ENCODE measurements at regions not wholly inside any gene's neighbourhood (a gene's known extent, or its start where the extent isn't known, plus 50 kb on each side); places are given as distances from the start of the nearest gene placed in this dataset.
"Not testable (repeated sequence)": the region's sequence is repeated elsewhere in the genome, so short reads cannot be mapped to it uniquely, and the experiment has no call there.

GRCh38 chr6:56730663-56731529 is 88.2 kb upstream of the DST start:
- Mint-ChIP-seq H3K27ac (no peak overlapping the region), H3K9me3 (ENCODE audit: insufficient read depth) (no peaks in the 10 kb centered on the region), H3K4me3 (no peak overlapping the region), H3K27me3 (ENCODE audit: low read depth) (peaks cover 4% of the 10 kb centered on the region), H3K4me1 (ENCODE audit: low read depth) (no peaks in the 10 kb centered on the region), H3K36me3 (ENCODE audit: low read depth) (no peaks in the 10 kb centered on the region)
- DNase-seq (no peak), ATAC-seq (no peak)
- POLR2A ChIA-PET, result no interaction called here
- CTCF ChIA-PET, result no interaction called here

GRCh38 chr6:56729719-56730118 is 87.0 kb upstream of the DST start:
- no peak for ATAC-seq
- ChIA-PET CTCF (no interaction called here), POLR2A (interaction anchor here (0.6 kb wide), 1 partner anchor 15 kb away, joined by 3 read pairs; no protein-coding TSS in a partner anchor)
- DNase-seq, result no peak
- no peak overlapping the region for H3K27ac Mint-ChIP-seq
- no peaks in the 10 kb centered on the region for H3K9me3 Mint-ChIP-seq (ENCODE audit: insufficient read depth)
- no peak overlapping the region for H3K4me3 Mint-ChIP-seq
- no peaks in the 10 kb centered on the region for H3K36me3 Mint-ChIP-seq (ENCODE audit: low read depth)
- peaks cover 2% of the 10 kb centered on the region for H3K27me3 Mint-ChIP-seq (ENCODE audit: low read depth)
- H3K4me1 Mint-ChIP-seq (ENCODE audit: low read depth), result no peaks in the 10 kb centered on the region

- CTCF ChIA-PET; H3K9me3 Mint-ChIP-seq (ENCODE audit: insufficient read depth); H3K36me3 Mint-ChIP-seq (ENCODE audit: low read depth); H3K4me1 Mint-ChIP-seq (ENCODE audit: low read depth); DNase-seq; H3K27ac Mint-ChIP-seq; H3K27me3 Mint-ChIP-seq (ENCODE audit: low read depth); H3K4me3 Mint-ChIP-seq; ATAC-seq: not testable (repeated sequence)
- POLR2A ChIA-PET, result interaction anchor here (0.6 kb wide), 1 partner anchor 15 kb away, joined by 3 read pairs; no protein-coding TSS in a partner anchor
Observed at GRCh38 chr6:56729166-56729565, 86.5 kb upstream of the DST start.

- DNase-seq (no peak), ATAC-seq (no peak)
- ChIA-PET CTCF (no interaction called here), POLR2A (no interaction called here)
- no peaks in the 10 kb centered on the region for H3K9me3 Mint-ChIP-seq (ENCODE audit: insufficient read depth)
- H3K27me3 Mint-ChIP-seq (ENCODE audit: low read depth), result no peaks in the 10 kb centered on the region
- H3K4me3 Mint-ChIP-seq, result no peak overlapping the region
- H3K27ac Mint-ChIP-seq, result no peak overlapping the region
- H3K36me3 Mint-ChIP-seq (ENCODE audit: low read depth), result no peaks in the 10 kb centered on the region
- no peaks in the 10 kb centered on the region for H3K4me1 Mint-ChIP-seq (ENCODE audit: low read depth)
Observed at GRCh38 chr6:56727097-56727850, 84.6 kb upstream of the DST start.

DNA sequence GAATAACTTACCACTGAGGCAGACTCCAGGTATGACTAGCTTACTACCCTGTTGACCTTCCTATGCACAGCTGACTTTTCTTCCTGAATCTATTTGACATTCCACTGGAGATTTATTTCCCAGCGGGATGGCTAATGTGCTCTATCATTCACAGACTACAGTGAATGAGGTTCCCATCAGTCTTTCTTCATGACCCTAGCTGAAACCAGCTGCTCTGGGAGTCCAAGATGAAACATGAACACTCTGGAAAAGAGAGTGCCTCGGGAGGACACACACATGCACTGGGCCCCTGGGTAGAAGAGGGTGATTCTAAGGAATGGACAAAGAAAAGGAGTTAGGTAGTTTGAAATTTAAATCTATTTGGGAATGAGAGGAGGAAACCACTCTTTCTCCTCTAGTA is 82.6 kb upstream of the DST start:
- H3K27ac Mint-ChIP-seq, result no peak overlapping the region
- CTCF ChIA-PET, result no interaction called here
- no peaks in the 10 kb centered on the region for H3K27me3 Mint-ChIP-seq (ENCODE audit: low read depth)
- no peaks in the 10 kb centered on the region for H3K4me1 Mint-ChIP-seq (ENCODE audit: low read depth)
- no peaks in the 10 kb centered on the region for H3K9me3 Mint-ChIP-seq (ENCODE audit: insufficient read depth)
- DNase-seq, result no peak
- POLR2A ChIA-PET, result interaction anchor here (0.6 kb wide), 1 partner anchor 17 kb away, joined by 3 read pairs; no protein-coding TSS in a partner anchor
- no peak overlapping the region for H3K4me3 Mint-ChIP-seq
- no peaks in the 10 kb centered on the region for H3K36me3 Mint-ChIP-seq (ENCODE audit: low read depth)
- no peak for ATAC-seq

DNA sequence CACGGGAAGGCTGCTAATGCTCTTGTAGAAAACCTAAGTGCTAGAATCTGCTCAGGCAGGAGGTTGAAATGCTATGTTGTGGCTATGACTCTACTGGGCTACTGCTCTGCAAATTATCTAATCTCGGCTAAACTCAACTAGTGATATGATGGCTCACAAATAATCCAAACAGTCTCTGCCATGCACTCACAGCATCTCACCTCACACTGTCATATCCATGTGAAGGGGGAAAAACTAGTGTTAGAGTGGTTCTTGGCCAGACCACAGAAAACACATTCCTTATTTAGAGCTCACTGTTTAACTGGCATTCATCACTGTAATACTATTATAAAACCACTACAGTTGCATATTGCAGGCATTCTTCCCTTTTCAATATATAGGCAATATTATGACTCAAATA is 81.8 kb upstream of the DST start:
- no peak for ATAC-seq
- Mint-ChIP-seq H3K27me3 (ENCODE audit: low read depth) (no peaks in the 10 kb centered on the region), H3K4me3 (no peak overlapping the region), H3K9me3 (ENCODE audit: insufficient read depth) (no peaks in the 10 kb centered on the region), H3K36me3 (ENCODE audit: low read depth) (no peaks in the 10 kb centered on the region), H3K4me1 (ENCODE audit: low read depth) (no peaks in the 10 kb centered on the region), H3K27ac (no peak overlapping the region)
- DNase-seq, result no peak
- CTCF ChIA-PET, result no interaction called here
- POLR2A ChIA-PET, result interaction anchor here (0.6 kb wide), 1 partner anchor 16 kb away, joined by 3 read pairs; no protein-coding TSS in a partner anchor

GRCh38 chr6:56720882-56721281 is 78.2 kb upstream of the DST start:
- POLR2A ChIA-PET, result no interaction called here
- no peak overlapping the region for H3K4me3 Mint-ChIP-seq

DNA sequence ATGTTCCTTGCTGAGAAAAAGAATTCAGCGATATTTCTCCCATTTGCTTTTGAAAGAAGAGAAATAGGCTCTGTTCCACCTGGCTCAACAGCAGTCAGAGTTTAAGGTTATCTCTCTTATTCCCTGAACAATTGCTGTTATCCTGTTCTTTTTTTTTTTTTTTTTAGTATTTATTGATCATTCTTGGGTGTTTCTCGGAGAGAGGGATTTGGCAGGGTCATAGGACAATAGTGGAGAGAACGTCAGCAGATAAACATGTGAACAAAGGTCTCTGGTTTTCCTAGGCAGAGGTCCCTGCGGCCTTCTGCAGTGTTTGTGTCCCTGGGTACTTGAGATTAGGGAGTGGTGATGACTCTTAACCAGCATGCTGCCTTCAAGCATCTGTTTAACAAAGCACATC is 77.5 kb upstream of the DST start:
- H3K27me3 Mint-ChIP-seq (ENCODE audit: low read depth); H3K4me1 Mint-ChIP-seq (ENCODE audit: low read depth); H3K9me3 Mint-ChIP-seq (ENCODE audit: insufficient read depth); H3K27ac Mint-ChIP-seq; H3K36me3 Mint-ChIP-seq (ENCODE audit: low read depth); ATAC-seq; POLR2A ChIA-PET; H3K4me3 Mint-ChIP-seq; DNase-seq; CTCF ChIA-PET: not testable (repeated sequence)

More at GRCh38 chr6:56720882-56721281, 78.2 kb upstream of the DST start:
- no peak overlapping the region for H3K27ac Mint-ChIP-seq
- H3K36me3 Mint-ChIP-seq (ENCODE audit: low read depth), result no peaks in the 10 kb centered on the region
- DNase-seq (no peak), ATAC-seq (no peak)
- no peaks in the 10 kb centered on the region for H3K27me3 Mint-ChIP-seq (ENCODE audit: low read depth)
- H3K9me3 Mint-ChIP-seq (ENCODE audit: insufficient read depth), result no peaks in the 10 kb centered on the region
- CTCF ChIA-PET, result no interaction called here
- no peaks in the 10 kb centered on the region for H3K4me1 Mint-ChIP-seq (ENCODE audit: low read depth)

DNA sequence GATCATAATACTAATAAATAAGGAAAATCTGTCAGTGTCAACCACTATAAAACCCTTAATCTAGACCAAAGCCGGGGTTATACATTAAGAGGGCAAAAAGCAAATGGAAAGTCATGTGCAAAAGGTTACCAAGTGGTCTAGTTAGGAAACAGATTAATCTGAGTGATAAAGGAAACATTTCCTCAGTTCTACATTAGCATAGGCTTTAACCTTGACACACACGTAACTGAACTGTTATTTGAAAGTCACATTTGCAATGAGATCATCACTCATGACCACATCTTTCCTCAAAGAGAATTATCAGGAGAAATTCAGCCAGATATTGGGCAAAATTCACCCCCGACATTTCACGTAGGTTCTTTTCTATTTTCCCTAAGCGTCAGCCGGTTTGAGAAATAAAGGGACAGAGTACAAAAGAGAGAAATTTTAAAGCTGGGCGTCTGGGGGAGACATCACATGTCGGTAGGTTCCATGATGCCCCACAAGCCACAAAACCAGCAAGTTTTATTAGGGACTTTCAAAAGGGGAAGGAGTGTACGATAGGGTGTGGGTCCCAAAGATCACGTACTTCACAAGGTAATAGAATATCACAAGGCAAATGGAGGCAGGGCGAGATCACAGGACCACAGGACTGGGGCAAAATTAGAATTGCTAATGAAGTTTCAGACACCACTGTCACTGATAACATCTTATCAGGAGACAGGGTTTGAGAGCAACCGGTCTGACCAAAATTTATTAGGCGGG is 76.8 kb upstream of the DST start:
- H3K4me1 Mint-ChIP-seq (ENCODE audit: low read depth); DNase-seq; ATAC-seq; H3K36me3 Mint-ChIP-seq (ENCODE audit: low read depth); H3K4me3 Mint-ChIP-seq; H3K27me3 Mint-ChIP-seq (ENCODE audit: low read depth); POLR2A ChIA-PET; H3K9me3 Mint-ChIP-seq (ENCODE audit: insufficient read depth); CTCF ChIA-PET; H3K27ac Mint-ChIP-seq: not testable (repeated sequence)

DNA sequence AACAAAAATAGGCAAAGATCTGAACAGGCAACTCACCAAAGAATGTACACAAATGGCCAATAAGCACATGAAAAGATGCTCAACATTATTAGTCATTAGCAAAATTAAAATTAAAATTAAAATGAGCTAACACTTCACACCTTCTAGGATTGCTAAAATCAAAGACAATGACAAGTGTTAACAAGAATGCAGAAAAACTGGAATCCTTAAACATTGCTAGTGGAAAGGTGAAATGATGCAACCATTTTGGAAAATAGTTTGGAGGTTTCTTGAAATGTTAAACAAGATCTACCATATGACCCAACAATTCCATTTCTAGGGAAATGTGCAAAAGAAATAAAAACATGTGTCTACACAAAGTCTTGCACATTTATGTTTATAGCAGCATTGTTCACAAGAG is 75.5 kb upstream of the DST start:
- POLR2A ChIA-PET, result no interaction called here
- CTCF ChIA-PET, result no interaction called here
- DNase-seq (no peak), ATAC-seq (no peak)
- no peak overlapping the region for H3K4me3 Mint-ChIP-seq
- no peaks in the 10 kb centered on the region for H3K9me3 Mint-ChIP-seq (ENCODE audit: insufficient read depth)
- no peaks in the 10 kb centered on the region for H3K36me3 Mint-ChIP-seq (ENCODE audit: low read depth)
- no peak overlapping the region for H3K27ac Mint-ChIP-seq
- no peaks in the 10 kb centered on the region for H3K27me3 Mint-ChIP-seq (ENCODE audit: low read depth)
- no peaks in the 10 kb centered on the region for H3K4me1 Mint-ChIP-seq (ENCODE audit: low read depth)

DNA sequence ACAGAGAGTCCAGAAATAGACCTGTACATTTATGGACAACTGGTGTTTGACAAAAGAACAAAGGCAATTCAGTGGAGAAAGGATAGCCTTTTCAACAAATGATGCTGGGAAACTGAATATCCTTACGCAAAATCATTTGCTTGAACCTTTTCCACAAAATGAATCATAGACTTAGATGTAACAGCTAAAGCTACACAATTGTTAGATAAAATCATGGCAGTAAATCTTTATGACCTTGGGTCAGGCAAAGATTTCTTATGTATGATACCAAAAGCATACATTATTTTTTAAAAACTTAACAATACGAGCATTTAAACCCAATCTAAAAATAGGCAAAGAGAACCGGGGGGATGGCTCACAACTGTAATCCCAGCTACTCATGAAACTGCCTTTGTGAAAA is 73.5 kb upstream of the DST start:
- POLR2A ChIA-PET, result no interaction called here
- no peaks in the 10 kb centered on the region for H3K27me3 Mint-ChIP-seq (ENCODE audit: low read depth)
- DNase-seq (no peak), ATAC-seq (no peak)
- H3K36me3 Mint-ChIP-seq (ENCODE audit: low read depth), result no peaks in the 10 kb centered on the region
- no peaks in the 10 kb centered on the region for H3K4me1 Mint-ChIP-seq (ENCODE audit: low read depth)
- CTCF ChIA-PET, result interaction anchor here (0.6 to 1.3 kb wide), 2 partner anchors 135 to 187 kb away, joined by 4 read pairs; no protein-coding TSS in a partner anchor
- H3K4me3 Mint-ChIP-seq, result no peak overlapping the region
- no peaks in the 10 kb centered on the region for H3K9me3 Mint-ChIP-seq (ENCODE audit: insufficient read depth)
- H3K27ac Mint-ChIP-seq, result no peak overlapping the region

- no peak overlapping the region for H3K4me3 Mint-ChIP-seq
- ATAC-seq (no peak), DNase-seq (no peak)
- H3K27me3 Mint-ChIP-seq (ENCODE audit: low read depth), result no peaks in the 10 kb centered on the region
- CTCF ChIA-PET, result interaction anchor here (1.3 kb wide), 1 partner anchor 136 kb away, joined by 4 read pairs; no protein-coding TSS in a partner anchor
- no peaks in the 10 kb centered on the region for H3K36me3 Mint-ChIP-seq (ENCODE audit: low read depth)
- POLR2A ChIA-PET, result no interaction called here
- no peaks in the 10 kb centered on the region for H3K4me1 Mint-ChIP-seq (ENCODE audit: low read depth)
- H3K9me3 Mint-ChIP-seq (ENCODE audit: insufficient read depth), result no peaks in the 10 kb centered on the region
- H3K27ac Mint-ChIP-seq, result no peak overlapping the region
Observed at GRCh38 chr6:56715741-56716140, 73.1 kb upstream of the DST start.
